Gastrocnemius medialis (tissue), 4 donors: ENCODE measurements at regions not wholly inside any gene's neighbourhood (a gene's known extent, or its start where the extent isn't known, plus 50 kb on each side); places are given as distances from the start of the nearest gene placed in this dataset.

Experiments
- POLR2A ChIP-seq, 2 donors: fragments of 450-650 bp; IDR thresholded peaks; one replicate each; pipeline ENCODE4 v1.6.1; 2017; ENCODE audit warnings: antibody characterized with exemption in 2 of 2, mild to moderate bottlenecking in 2 of 2, moderate library complexity in 2 of 2
- TF ChIP-seq, protein P1 (sequence below), 5 experiments: fragments of 450-650 bp in 3 of 5; fragments of 200-600 bp in 2 of 5; sonication (generic) in 2 of 5; IDR thresholded peaks in 4 of 5; conservative IDR thresholded peaks in 1 of 5; 1 replicate in 4 of 5; 2 replicates in 1 of 5; pipeline ENCODE4 v1.5.1; 2016 to 2019; ENCODE audit warnings: antibody characterized with exemption in 5 of 5, mild to moderate bottlenecking in 3 of 5, moderate library complexity in 3 of 5

DNA sequence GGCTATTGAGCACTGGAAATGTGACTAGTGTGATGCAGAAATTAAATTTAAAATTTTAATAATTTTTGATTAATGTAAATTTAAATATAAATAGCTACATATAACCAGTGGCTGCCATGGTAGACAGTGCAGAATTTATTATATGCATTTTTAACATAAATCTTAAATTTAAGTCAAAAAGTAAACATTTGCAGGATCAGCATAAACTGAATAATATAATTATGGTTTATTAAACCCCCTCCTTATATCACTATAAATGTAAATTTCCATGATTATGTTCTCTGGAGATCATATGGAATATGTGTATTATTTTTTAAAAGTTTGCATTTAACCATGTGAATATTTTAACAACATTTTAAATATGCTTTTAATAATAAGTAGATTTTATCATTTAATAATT, 155.8 kb downstream of the TEX13C start:
- no peak for TF ChIP-seq POLR2A (IDR thresholded peaks at IDR 0.05)
- TF ChIP-seq, protein P1, sequence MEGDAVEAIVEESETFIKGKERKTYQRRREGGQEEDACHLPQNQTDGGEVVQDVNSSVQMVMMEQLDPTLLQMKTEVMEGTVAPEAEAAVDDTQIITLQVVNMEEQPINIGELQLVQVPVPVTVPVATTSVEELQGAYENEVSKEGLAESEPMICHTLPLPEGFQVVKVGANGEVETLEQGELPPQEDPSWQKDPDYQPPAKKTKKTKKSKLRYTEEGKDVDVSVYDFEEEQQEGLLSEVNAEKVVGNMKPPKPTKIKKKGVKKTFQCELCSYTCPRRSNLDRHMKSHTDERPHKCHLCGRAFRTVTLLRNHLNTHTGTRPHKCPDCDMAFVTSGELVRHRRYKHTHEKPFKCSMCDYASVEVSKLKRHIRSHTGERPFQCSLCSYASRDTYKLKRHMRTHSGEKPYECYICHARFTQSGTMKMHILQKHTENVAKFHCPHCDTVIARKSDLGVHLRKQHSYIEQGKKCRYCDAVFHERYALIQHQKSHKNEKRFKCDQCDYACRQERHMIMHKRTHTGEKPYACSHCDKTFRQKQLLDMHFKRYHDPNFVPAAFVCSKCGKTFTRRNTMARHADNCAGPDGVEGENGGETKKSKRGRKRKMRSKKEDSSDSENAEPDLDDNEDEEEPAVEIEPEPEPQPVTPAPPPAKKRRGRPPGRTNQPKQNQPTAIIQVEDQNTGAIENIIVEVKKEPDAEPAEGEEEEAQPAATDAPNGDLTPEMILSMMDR (IDR thresholded peaks at IDR 0.05 in 4 of 5, conservative IDR thresholded peaks at IDR 0.05 in 1 of 5) = no peak
